Breast epithelium (tissue), 4 donors: ENCODE measurements at regions not wholly inside any gene's neighbourhood (a gene's known extent, or its start where the extent isn't known, plus 50 kb on each side); places are given as distances from the start of the nearest gene placed in this dataset.

Experiments
- DNase-seq, 2 donors: peaks; one replicate each; pipeline ENCODE4 v3.0.0-alpha.2; 2019; ENCODE audit warnings: low spot score in 2 of 2
- H3K27ac ChIP-seq, 2 donors: fragments of 200-600 bp; sonication (generic) in 1 of 2; one replicate each; pipeline ENCODE4 v1.5.1; 2016 to 2019; ENCODE audit warnings: mild to moderate bottlenecking in 1 of 2
- H3K27me3 ChIP-seq, 2 donors: fragments of 200-600 bp; sonication (generic) in 1 of 2; one replicate each; pipeline versions ENCODE4 v1.5.1 to v1.6.0; 2017 to 2019; ENCODE audit warnings: control low read depth in 1 of 2, mild to moderate bottlenecking in 1 of 2
- H3K36me3 ChIP-seq: fragments of 200-600 bp; one replicate; pipeline ENCODE4 v1.5.1; 2019
- H3K4me1 ChIP-seq, 2 donors: fragments of 200-600 bp; sonication (generic); one replicate each; pipeline ENCODE4 v1.5.1; 2016 to 2019; ENCODE audit warnings: control low read depth in 1 of 2
- H3K4me3 ChIP-seq, 3 donors: fragments of 200-600 bp; sonication (generic); 1 replicate in 2 of 3; 2 replicates in 1 of 3; pipeline ENCODE4 v1.5.1; 2016 to 2019; ENCODE audit warnings: mild to moderate bottlenecking in 3 of 3, moderate library complexity in 2 of 3
- H3K9me3 ChIP-seq, 2 donors: fragments of 200-600 bp; sonication (generic) in 1 of 2; one replicate each; pipeline ENCODE4 v1.5.1; 2016 to 2019; ENCODE audit warnings: control low read depth in 1 of 2
- POLR2A ChIP-seq: fragments of 450-650 bp; IDR thresholded peaks from one replicate; pipeline ENCODE4 v1.6.1; 2016; ENCODE audit warnings: antibody characterized with exemption, mild to moderate bottlenecking, moderate library complexity
- POLR2AphosphoS5 ChIP-seq, 3 donors: sonication (generic); formaldehyde crosslinking; IDR thresholded peaks; one replicate each; pipeline ENCODE4 v1.6.1; 2017; ENCODE audit warnings: antibody characterized with exemption in 3 of 3
- intact Hi-C: fragments of 100-400 bp; cut with DNase I; formaldehyde crosslinking; loops from one replicate; pipeline ENCODE4 v1.15.1; 2023; ENCODE audit warnings: low total_unique reads
- TF ChIP-seq, protein P1 (sequence below), 3 donors: fragments of 450-650 bp; IDR thresholded peaks; one replicate each; pipeline ENCODE4 v1.5.1; 2016 to 2017; ENCODE audit warnings: antibody characterized with exemption in 3 of 3, mild to moderate bottlenecking in 3 of 3, moderate library complexity in 3 of 3

DNA sequence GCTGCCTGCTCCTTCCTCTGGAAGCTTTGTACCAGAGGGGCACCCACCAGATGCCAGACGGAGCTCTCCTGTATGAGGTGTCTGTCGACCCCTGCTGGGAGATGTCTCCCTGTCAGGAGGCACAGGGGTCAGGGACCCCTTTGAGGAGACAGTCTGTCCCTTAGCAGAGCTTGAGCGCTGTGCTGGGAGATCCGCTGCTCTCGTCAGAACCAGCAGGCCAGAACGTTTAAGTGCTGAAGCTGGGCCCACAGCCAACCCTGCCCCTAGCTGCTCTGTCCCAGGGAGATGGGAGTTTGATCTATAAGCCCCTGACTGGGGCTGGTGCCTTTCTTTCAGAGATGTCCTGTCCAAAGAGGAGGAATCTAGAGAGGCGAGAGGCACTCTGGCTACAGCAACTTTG, 260.3 kb upstream of the GPRIN3 start:
- H3K4me3 ChIP-seq: no peak overlapping the region
- TF ChIP-seq POLR2AphosphoS5 (IDR thresholded peaks at IDR 0.05) (no peak), POLR2A (no peak)
- TF ChIP-seq, protein P1, sequence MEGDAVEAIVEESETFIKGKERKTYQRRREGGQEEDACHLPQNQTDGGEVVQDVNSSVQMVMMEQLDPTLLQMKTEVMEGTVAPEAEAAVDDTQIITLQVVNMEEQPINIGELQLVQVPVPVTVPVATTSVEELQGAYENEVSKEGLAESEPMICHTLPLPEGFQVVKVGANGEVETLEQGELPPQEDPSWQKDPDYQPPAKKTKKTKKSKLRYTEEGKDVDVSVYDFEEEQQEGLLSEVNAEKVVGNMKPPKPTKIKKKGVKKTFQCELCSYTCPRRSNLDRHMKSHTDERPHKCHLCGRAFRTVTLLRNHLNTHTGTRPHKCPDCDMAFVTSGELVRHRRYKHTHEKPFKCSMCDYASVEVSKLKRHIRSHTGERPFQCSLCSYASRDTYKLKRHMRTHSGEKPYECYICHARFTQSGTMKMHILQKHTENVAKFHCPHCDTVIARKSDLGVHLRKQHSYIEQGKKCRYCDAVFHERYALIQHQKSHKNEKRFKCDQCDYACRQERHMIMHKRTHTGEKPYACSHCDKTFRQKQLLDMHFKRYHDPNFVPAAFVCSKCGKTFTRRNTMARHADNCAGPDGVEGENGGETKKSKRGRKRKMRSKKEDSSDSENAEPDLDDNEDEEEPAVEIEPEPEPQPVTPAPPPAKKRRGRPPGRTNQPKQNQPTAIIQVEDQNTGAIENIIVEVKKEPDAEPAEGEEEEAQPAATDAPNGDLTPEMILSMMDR (IDR thresholded peaks at IDR 0.05): no peak
- intact Hi-C loops: loop anchor here (10.0 kb wide), 1 partner anchor 207 kb away; no protein-coding TSS in a partner anchor

DNA sequence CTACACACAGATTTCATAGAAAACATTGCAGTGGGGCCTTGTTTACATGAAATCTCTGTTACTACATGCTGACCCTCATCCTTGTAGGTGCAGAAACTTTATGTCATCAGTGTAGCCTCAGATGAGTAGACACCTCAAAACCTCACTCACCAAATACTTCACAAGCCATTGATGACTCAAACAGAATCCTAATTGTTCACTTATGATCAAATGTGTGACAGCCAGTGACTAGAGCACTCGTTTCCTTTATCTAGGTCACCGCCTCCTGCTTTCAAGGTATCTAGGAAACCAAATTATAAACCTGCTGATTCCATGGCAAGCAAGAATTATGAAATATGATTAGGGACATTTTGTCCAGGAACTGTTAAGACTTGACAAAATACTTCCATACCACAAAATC, 255.8 kb upstream of the GPRIN3 start:
- no peak for DNase-seq
- Histone ChIP-seq H3K9me3 (no peaks in the 10 kb centered on the region), H3K36me3 (no peaks in the 10 kb centered on the region), H3K4me1 (no peaks in the 10 kb centered on the region), H3K27me3 (no peaks in the 10 kb centered on the region), H3K4me3 (no peak overlapping the region), H3K27ac (no peak overlapping the region)
- TF ChIP-seq POLR2A (no peak), POLR2AphosphoS5 (IDR thresholded peaks at IDR 0.05) (no peak)
- TF ChIP-seq, protein P1 (IDR thresholded peaks at IDR 0.05): no peak
- intact Hi-C loops: loop anchor here (10.0 kb wide), 1 partner anchor 211 kb away; no protein-coding TSS in a partner anchor

More for the DNA sequence above, 260.3 kb upstream of the GPRIN3 start:
- Histone ChIP-seq H3K36me3 (no peaks in the 10 kb centered on the region), H3K4me1 (no peaks in the 10 kb centered on the region), H3K9me3 (no peaks in the 10 kb centered on the region), H3K27me3 (no peaks in the 10 kb centered on the region), H3K27ac (no peak overlapping the region)
- no peak for DNase-seq

DNA sequence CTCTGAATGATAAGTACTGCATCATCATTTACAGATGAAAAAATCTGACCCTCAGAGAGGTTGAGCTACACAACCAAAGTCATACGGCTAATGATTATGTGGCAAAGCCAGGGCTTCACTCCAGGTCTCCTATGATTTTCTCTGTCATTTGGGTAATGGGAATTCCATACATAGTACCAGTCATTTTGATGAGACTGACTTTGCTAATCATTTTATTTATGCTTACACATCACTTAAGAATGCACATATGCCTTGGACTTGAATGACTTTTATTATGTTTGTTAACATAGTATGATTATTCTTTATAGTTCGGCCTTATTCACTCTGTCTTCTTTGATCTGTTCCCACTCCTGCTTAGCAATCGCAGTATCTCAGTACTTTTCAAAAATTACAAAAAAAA, 255.1 kb upstream of the GPRIN3 start:
- intact Hi-C loops: loop anchor here (10.0 kb wide), 1 partner anchor 212 kb away; no protein-coding TSS in a partner anchor
- DNase-seq: no peak
- Histone ChIP-seq H3K27ac (no peak overlapping the region), H3K9me3 (no peaks in the 10 kb centered on the region), H3K27me3 (no peaks in the 10 kb centered on the region), H3K36me3 (no peaks in the 10 kb centered on the region), H3K4me3 (no peak overlapping the region), H3K4me1 (no peaks in the 10 kb centered on the region)
- TF ChIP-seq POLR2A (no peak), POLR2AphosphoS5 (IDR thresholded peaks at IDR 0.05) (no peak)
- TF ChIP-seq, protein P1 (IDR thresholded peaks at IDR 0.05): no peak

DNA sequence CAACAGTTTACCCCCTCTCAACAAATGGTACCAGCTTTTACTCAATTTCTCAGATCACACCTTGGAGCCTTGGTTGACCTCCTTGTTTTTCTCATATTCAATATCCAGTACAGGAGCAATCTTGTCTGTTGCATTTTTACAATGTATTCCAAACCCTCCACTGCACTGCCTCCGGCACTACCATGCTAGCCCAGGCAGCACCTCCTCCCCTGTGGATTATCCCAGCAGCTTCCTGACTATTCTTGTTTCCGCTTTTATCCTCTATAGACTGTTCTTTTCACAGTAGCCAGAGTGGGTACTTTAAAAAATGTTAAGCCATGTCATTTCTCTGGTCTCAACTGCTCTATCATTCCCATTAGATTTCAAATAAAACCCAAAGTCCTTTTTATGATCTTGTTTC, 253.4 kb upstream of the GPRIN3 start:
- TF ChIP-seq POLR2A (no peak), POLR2AphosphoS5 (IDR thresholded peaks at IDR 0.05) (no peak)
- TF ChIP-seq, protein P1 (IDR thresholded peaks at IDR 0.05): no peak
- intact Hi-C loops: loop anchor here (10.0 kb wide), 1 partner anchor 214 kb away; no protein-coding TSS in a partner anchor
- H3K27me3 ChIP-seq: no peaks in the 10 kb centered on the region
- H3K4me1 ChIP-seq: no peaks in the 10 kb centered on the region
- H3K9me3 ChIP-seq: no peaks in the 10 kb centered on the region
- no peak overlapping the region for H3K4me3 ChIP-seq
- DNase-seq: no peak
- H3K36me3 ChIP-seq: no peaks in the 10 kb centered on the region
- no peak overlapping the region for H3K27ac ChIP-seq

DNA sequence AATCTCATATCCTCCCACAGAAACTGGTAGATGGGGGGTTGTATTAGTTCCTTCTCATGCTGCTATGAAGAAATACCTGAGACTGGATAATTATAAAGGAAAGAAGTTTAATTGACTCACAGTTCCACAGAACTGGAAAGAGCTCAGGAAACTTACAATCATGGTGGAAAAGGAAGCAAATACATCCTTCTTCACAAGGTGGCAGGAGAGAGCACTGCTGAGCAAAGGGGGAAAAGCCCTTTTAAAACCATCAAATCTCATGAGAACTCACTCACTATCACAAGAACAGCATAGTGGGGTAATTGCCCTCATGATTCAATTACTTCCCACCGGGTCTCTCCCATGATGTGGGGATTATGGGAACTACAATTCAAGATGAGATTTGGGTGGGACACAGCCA, 250.5 kb upstream of the GPRIN3 start:
- intact Hi-C loops: no loop called here
- H3K36me3 ChIP-seq: no peaks in the 10 kb centered on the region
- no peaks in the 10 kb centered on the region for H3K4me1 ChIP-seq
- H3K9me3 ChIP-seq: no peaks in the 10 kb centered on the region
- no peak overlapping the region for H3K4me3 ChIP-seq
- no peaks in the 10 kb centered on the region for H3K27me3 ChIP-seq
- no peak for DNase-seq
- H3K27ac ChIP-seq: no peak overlapping the region
- TF ChIP-seq POLR2A (no peak), POLR2AphosphoS5 (IDR thresholded peaks at IDR 0.05) (no peak)
- TF ChIP-seq, protein P1 (IDR thresholded peaks at IDR 0.05): no peak
